H1 (cell line): ENCODE measurements at regions not wholly inside any gene's neighbourhood (a gene's known extent, or its start where the extent isn't known, plus 50 kb on each side); places are given as distances from the start of the nearest gene placed in this dataset.

ENCODE experiments used
- CBX8 ChIP-seq: fragments of 300-800, 300-1000 bp; sonication (generic); IDR thresholded peaks from 2 replicates; pipeline ENCODE4 v1.7.1; 2016; ENCODE audit warnings: low read depth, low read length, borderline replicate concordance
- KDM1A ChIP-seq: fragments of 200-600, 300-600 bp; sonication (generic); IDR thresholded peaks from 2 replicates; pipeline ENCODE4 v1.7.1; 2016; ENCODE audit warnings: mild to moderate bottlenecking, low read length, borderline replicate concordance
- KDM4A ChIP-seq: IDR thresholded peaks from one replicate; pipeline ENCODE4 v1.7.1; 2012; ENCODE audit warnings: low read depth, mild to moderate bottlenecking, moderate library complexity, low read length, inconsistent platforms; ENCODE audit not compliant: severe bottlenecking
- SUZ12 ChIP-seq: fragments of 200-600 bp; sonication (generic); IDR thresholded peaks from 2 replicates; pipeline ENCODE4 v1.6.1; 2012; ENCODE audit warnings: mild to moderate bottlenecking, inconsistent platforms, low read length, moderate library complexity, mixed read lengths

DNA sequence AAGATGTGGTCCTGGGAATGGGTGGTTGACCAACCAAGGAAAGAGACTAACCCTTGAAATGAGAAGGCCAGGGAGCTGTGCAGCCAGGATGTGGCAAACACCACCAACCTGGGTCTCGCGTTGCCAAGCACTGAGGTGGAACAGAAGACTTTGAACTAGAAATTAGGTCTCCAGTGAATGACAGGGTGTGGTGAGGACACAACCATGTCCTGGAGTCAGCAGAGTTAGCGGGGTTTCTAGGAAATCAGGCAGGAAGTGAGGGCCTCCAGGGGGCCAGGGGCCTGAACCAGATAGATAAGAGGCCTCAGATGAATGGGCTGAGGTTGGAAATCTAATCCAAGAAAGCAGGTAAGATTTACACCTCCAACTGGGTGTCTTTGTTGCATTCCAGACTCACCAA lies 353.3 kb upstream of the ARID1B start (continued):
- TF ChIP-seq CBX8 (no peak), SUZ12 (no peak), KDM1A (no peak), KDM4A (no peak)
